GM21367 (cell line): ENCODE measurements at regions not wholly inside any gene's neighbourhood (a gene's known extent, or its start where the extent isn't known, plus 50 kb on each side); places are given as distances from the start of the nearest gene placed in this dataset.
"Not testable (repeated sequence)": the region's sequence is repeated elsewhere in the genome, so short reads cannot be mapped to it uniquely, and the experiment has no call there.

ENCODE experiments used
- ATAC-seq: cut with Tn5 transposase; IDR thresholded peaks from one replicate; pipeline ENCODE4 v1.9.1; 2021; ENCODE audit not compliant: unreplicated experiment

DNA sequence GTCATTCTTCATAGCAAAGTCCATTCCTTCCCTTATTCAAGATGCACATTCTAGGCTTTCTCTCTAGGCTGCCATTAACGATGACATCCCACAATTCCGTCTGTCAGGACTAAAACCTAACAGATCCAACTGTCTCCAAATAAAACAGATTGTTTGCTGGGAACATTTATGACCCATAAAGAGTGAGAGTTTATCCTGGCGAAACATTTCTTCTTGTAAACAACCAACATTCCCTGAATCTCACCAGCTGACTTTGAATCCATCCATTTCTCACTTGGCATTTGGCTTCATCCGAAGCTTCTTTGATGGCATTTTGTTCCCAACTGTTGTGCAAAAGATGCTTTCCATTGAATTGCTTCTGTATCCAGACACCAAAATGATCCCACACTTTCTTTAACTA lies 93.1 kb downstream of the OLIG3 start:
- ATAC-seq = no peak

DNA sequence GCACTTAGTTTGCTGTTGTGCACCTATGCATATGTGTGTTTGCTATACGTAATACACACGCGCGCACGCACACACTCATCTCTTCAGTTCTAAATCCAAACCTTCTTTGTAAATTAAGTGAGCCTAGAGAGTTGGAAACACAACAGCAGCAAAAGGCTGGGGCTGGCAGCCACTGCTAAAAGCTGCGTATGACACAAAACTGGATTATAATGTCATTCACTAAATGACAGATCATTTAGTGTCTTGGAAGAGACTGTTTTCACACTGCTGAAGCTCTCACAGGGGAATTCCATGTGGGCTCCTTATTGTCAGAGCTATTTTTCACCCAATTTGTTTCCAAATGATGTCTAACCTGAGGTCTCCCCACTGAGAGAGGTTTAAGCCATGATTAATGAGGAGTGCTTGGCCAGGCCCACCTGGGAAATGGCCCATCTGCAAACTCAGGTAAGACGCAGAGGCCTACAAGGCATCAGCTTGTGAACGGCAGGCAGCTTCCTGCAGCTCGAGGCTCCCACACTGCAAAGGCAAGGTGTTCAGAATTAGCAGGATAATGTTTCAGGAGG lies 94.2 kb downstream of the OLIG3 start:
- ATAC-seq = no peak

DNA sequence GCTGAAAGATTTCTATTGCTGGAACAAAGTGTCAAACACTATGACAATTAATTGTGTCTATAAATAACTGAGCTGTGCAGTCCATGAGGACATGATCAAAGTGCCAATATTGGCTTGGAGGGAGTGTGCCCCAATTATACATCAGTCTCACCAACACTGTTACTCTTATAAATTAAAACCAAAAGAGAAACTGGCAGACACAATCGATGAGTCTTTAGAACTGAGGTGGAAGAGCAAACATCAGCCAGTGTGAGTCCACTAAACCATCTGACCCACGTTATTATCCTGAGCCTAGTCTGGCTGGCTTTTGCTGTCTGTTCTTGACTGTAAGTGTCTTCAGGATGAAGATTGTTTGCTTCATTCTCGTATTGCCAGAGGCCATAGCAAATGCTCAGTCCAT lies 98.9 kb downstream of the OLIG3 start:
- no peak for ATAC-seq

DNA sequence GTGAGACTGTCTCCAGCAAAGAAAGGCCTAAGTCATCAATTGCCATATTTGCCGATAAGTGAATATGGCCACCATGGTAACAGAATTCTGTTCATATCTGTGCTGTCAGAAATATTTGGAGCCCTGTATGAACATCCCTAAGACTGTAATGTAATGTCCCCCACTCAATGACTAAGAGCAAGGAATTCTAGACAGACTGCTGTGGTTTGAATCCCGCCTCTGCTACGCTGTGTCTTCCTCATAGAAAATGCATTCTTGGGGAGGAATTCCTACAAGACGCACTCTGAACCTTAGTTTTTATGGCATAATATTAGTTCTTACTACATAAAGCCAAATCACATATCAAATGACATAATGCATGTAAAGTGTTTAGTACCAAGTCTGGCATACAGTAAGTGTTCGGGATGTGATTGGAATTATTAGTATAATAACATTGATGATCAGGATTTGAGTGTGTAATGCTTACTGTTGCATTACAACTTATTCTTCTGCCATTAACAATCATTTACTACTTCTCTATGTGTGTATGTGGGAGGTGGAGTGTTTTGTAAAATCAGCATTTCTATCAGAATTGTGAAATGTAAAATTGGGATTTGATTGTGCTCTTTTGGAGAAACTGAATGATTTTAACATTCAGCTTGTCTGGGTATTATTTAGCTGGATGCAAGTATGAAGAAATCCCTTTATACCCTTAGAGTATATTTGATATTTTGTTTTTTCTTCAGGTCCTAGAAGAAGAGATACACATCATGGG lies 103.0 kb downstream of the OLIG3 start:
- no peak for ATAC-seq

DNA sequence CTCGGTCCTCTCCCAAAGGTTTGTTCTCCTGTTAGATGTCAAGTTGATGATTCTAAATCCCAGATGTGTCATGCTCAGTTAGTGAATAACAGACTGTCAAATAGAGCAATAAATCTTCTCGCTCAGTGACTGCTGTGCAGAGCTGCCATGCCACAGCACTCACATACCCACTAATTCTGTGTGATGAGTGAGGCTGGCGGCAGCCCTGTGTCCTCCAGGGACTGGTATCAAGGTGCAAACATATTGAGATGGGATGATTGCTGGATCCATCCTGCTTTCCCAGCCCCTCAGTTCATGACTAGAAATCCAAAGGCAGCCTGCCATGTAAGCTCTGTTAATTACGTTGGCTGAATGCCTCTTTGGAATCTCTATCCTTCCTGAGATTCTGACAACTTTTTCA lies 103.9 kb downstream of the OLIG3 start:
- ATAC-seq = no peak

DNA sequence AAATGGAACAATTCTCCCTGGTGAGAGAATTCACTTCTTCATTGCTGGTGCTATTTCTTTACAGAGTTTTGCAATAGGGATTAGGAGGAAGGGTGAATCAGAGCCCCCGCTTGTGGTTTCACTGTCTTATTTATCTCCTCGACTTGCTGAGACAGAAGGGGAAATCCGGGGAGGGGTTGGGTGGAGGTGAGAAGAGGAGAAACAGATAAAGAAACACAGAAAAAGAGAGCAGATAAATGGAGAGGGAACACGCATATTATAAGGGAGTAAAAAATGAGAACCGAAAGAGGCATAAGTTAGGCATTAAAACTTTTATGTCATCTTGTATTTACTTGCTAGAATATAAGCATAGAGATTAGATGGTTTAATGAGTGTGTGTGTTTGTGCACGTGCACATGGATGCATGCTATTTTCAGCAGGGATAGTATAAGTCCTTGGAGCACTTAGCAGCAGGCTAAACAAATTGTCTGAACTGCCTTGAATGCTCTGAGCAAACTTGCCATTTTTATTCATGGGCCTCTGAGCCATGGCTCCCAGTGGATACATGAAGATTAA lies 105.0 kb downstream of the OLIG3 start:
- no peak for ATAC-seq

DNA sequence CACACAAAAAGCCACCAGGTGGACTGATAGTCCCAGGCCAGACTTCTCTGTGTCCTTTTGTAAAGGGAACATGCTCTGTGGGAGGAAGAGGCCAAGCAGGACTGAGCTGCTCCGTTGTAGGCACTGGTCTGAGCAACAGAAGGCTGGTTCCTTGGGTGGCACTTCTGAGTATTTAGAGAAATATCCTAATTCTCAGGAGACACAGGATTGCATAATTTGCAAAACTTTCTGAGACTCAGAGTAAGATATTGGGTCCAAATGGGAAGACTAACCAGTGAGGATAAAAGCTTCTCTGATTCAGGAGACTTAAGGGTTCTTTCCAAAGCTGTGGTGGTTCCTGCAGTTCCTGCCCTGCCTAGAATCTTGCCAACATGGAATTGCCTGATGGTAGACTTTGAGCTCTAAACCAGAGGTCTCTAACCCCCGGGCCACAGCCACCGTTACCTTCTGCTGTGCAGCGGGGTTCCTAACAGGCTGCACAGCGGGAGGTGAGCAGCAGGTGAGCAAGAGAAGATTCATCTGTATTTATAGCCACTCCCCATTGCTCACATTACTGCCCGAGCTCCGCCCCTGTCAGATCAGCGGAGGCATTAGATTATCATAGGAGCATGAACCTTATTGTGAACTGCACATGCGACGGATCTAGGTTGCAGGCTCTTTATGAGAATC lies 107.0 kb downstream of the OLIG3 start:
- ATAC-seq = no peak

DNA sequence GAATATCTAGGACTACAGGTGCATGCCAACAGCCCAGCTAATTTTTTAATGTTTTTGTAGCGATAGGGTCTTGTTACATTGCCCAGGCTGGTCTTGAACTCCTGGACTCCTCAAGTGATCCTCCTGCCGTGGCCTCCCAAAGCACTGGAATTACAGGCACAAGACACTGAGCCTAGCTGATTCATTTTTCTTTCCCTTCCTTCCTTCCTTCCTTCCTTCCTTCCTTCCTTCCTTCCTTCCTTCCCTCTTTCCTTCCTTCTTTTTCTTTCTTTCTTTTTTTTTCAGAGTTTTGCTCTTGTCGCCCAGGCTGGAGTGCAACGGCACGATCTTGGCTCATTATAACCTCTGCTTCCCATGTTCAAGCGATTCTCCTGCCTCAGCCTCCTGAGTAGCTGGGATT lies 110.9 kb downstream of the OLIG3 start:
- ATAC-seq = not testable (repeated sequence)

DNA sequence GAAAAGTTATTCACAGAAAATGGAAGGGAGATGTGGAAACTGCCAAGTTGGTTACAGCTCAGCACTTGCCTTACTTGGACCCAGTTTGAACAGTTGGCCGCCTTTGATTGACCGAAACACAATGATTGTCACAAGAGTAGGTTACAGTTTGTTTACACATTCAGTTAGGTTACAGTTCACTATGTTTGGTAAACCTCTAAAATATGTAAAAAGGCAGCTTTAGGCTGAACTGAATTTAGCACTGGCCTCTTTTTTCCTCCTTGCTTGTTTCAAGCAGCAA lies 116.2 kb downstream of the OLIG3 start:
- no peak for ATAC-seq

DNA sequence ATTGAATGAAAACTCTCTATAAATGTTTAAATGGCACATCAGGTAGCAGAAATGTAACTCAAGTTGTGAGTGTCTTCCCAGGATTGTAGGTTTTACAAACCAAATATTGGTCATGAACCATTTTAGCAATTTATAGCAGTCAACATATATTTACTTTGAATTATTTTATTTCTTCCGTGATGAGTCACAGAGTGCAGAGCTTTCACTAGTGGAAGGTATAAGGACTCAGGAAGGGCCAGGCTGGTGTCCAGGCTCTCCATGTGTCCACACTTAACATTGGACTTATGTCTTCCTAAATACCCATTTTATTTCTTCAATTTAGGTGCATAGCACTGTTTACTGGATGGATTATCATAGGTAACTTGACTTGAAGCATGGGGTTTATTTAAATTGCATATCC lies 120.9 kb downstream of the OLIG3 start:
- no peak for ATAC-seq

DNA sequence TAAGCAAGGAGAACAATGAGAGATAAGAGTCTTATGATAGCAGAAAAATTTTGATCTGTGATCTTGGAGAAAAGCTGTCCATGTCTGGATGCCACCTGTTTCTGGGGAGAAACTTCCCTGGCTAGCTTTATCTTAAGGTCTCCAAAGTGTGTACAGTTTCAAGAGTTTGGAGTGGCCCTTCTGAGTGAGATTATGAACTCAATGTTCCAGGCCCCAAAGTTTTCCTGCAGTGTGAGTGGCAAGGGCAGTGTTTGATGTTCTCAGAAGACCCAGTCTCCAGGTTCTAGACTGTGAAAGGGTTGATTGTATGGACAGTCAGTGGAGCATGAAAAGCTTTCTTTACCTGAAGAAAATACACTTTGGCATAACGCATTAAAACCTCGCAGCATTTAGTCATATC lies 121.7 kb downstream of the OLIG3 start:
- ATAC-seq = no peak

DNA sequence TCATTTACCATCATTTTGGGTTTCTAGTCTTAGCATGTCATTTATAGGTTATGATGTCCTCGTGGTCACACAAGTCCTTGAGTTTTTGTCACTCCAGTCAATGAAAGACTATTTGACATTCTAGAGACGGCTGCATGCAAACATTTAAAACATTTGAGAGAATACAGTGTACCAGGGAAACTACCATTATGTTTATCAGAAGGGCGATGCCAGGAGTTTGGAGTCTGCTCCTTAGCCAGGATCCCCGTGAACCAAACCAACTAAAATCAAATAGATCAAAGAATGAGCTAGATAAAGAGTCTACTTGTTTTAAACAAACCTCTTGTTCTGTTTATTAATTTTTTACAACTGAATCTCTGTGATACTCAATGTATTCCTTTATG lies 122.6 kb downstream of the OLIG3 start:
- ATAC-seq = no peak

DNA sequence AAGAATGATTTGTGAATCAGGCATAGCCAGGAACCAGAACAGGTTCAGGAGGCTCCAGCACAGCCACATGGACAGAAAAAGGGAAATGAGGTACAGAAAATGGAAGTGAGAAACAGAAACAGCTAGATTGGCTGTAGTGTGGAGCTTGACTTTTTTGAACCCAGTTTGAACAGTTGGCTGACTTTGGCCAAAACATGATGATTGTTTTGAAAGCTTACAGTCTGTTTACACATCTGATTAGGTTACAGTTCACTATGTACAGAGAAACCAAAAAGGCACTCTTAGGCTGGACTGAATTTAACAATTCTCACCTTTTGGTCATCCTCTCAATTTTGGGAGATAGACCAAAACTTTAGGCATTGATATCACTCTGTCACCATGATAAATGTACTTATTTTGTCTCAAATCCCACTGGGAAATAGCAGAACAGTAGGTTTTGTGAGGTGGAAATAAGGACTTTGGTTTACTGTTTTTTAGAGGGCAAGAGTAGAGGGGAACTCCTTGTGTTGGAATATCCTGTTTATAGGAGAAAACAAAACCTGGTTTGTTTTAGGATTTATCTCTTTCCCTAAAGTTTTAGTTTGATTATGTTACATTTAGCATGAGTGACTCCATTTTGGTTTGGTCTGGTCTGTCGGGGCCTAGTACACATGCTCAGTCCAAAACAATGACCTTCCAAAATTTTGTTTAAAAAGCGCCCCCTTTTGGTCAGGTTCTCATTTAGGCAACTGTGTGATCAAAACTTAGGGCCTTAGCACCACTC lies 123.1 kb downstream of the OLIG3 start:
- ATAC-seq = no peak

DNA sequence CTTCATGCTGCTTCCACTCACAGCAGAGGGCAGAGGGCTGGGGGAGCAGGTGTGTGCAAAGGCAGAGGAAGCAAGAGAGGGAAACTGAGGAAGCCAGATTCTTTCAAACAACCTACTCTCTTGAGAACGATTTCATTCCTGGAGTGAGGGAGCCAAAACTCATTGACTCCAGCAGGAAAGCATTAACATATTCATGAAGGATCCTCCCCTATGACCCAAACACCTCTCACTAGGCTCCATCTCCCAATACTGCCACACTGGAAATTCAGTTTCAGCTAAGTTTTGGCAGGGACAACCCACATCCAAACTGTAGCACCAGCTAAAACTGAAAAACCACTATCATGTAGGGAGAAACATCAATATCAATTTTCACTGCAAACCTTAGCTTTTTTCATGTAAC lies 125.1 kb downstream of the OLIG3 start:
- ATAC-seq = no peak

DNA sequence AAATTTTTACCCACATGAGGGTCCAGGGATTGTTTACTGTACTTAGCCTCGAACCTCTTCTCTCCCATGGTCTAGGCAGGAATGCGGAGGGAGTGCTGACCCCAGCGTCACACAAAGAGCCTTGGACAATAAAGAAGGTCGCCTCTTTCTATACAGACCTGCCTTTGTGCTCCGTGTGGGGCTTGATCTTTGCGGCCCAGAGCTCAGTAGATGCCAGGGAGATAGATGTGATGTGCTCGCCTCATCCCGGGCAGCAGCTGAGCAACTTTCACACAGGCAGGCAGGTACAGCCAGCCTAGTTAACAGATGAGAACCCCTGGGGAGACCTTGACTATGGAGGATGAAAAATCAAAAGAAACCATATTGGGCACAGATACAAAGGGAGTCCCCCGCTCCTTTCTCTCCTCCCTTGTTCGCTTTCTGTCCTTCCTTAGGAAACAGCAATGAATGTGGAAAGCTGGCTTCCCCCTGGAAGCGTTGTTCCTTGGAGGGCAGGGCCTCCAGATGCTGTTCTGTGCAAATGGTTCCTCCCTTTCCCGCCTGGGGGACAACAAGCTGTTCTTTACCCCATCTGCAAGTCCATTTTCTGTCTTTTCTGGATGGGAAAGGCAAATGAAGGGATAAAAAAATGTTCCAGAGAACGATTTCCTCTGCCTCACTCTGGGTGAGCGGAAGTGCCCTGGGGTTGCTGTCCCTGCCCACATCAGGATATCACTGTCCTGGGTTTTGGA lies 128.3 kb downstream of the OLIG3 start:
- ATAC-seq = no peak

DNA sequence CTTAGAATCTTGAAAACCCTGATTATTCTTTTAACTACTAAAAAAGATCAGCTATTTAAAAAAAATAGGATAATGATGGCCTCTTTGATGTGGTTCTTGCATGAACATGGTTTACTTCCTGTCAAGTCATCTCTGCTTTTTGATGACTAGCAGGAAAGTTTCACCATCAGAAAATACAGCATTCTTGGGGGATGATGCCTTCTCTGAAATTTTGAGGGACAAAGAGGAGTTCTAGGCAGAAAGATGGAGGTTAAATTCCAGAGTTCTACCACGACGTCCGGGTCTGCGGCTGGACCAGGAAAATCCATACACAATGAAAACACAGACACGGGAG lies 130.4 kb downstream of the OLIG3 start:
- no peak for ATAC-seq

DNA sequence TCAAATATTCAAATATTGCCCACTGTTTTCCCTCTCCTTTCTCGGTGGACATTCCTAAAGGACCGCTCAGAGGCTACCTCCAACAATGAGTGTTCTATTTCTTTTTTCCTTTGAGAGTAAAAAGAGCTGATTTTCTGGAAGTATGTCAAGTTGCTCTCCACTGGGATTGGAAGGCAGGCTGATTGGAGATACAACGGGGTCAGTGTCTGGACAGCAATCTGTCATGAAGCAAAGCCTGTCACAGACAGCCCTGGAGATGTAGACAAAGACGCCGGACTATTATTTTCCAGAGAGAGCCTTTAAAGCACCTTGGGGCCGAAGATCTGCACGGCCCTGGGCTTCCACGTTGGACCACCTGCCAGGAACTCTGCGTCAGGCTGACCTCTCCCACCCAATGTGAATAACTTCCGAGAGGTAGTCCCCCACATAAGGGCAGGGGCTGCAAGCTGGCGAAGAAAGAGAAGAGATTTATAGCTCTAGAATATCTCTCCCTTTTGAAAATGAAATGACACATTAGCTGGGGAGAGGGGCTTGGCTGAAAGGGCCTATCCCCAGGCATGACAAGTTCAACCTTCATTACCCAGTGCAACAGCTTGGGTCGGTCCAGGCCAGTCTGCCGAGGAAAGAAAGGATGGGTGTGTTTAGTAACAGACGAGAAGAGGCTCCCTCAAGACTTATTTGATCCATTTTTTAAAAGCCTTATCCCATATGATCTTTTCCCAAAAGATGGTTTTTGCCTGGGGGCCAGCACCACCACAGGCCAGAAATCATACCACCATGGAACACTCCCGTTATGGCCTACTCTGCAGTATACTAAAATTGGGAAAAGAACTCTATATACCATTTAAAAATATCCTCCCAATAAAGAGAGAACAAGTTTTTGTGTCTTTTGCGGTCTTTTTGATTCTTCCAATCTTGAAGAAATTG lies 131.1 kb downstream of the OLIG3 start:
- no peak for ATAC-seq

DNA sequence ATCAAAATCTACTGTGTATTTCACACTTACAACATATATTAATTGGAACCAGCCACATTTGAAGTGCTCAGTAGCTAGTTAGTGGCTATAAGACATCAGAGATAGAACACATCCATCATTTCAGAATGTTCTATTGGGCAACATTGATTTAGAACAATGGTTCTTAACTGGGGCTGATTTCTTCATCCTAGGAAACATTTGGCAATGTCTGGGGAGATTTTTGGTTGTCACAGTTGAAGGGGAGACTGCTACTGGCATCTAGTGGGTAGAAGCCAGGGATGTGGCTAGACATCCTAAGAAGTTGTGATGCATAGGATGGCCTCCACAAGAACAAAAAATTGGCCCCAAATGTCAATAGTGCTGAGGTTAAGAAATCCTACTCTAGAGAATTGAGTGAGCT lies 132.5 kb downstream of the OLIG3 start:
- ATAC-seq = no peak

DNA sequence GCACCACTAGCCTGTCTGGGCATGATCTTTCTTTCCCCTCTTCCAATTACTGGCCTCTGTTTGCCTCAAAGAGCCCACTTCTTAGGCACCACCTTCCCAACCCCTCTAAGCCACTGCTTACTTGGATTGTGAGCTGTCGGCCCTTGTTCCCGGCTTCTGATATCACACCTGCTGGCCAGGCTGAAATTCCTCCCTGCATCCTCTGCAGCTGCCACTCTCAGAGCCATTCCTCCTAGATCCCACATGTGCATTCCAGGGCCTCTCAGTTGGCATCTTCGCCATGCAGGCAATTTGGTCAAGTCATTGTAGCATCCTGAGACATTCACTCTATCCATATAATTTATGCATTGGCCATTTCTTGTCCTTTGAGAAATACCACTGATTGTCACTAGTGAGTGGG lies 135.9 kb downstream of the OLIG3 start:
- no peak for ATAC-seq

DNA sequence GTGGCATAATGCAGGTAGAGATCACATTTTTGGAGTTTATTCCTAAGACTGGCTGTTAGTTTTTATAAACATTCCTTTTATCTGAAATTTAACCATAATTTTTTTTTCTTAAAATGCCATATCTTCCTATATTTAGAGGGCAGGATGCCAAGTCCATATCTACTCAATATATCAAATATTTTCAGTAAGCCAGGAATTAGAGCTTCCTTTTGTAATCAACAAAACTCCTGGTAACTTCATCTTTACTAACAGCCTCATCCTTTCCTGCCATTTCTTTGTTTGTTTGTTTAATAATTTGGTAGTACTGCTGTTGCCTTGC lies 136.3 kb downstream of the OLIG3 start:
- ATAC-seq = no peak
